A549 (cell line): ENCODE measurements at regions not wholly inside any gene's neighbourhood (a gene's known extent, or its start where the extent isn't known, plus 50 kb on each side); places are given as distances from the start of the nearest gene placed in this dataset.
A peak's percentile ranks its signal among the peaks of the same experiment; 100 is the strongest.

Experiments
- ATAC-seq, 2 experiments: fragments of 200-7000 bp in 1 of 2; fragments of >200 bp in 1 of 2; cut with Nextera tagmentation in 1 of 2; cut with Tn5 transposase in 1 of 2; 3 replicates each; pipeline versions ENCODE4 v1.8.0 to v1.9.1; 2018 to 2020; ENCODE audit warnings: mild to moderate bottlenecking in 1 of 2, moderate library complexity in 1 of 2
- CTCF ChIA-PET: fragments of 300-600 bp; sonication (Branson Sonifier 250); formaldehyde crosslinking; extraction: SDS; loops from one replicate; lab custom pipeline; 2021; ENCODE audit warnings: antibody characterized with exemption, inconsistent platforms; lab: Yijun Ruan, JAX
- POLR2A ChIA-PET: fragments of 350-600 bp; formaldehyde crosslinking; extraction: SDS; loops from one replicate; lab custom pipeline; 2021; ENCODE audit warnings: antibody characterized with exemption, inconsistent platforms; lab: Yijun Ruan, JAX
- DNase-seq, 2 experiments: peaks; one replicate each; pipeline versions ENCODE4 v3.0.0 to v3.0.0-alpha.2; 2011 to 2016; ENCODE audit warnings: low read depth in 1 of 2, low spot score in 1 of 2
- FAIRE-seq: peaks from 2 replicates; lab custom pipeline; 2011; peaks lifted over from hg19 to GRCh38; lab: Jason Lieb, UNC
- H3K27ac ChIP-seq, 2 experiments: fragments of >200 bp; sonication (Bioruptor Twin); formaldehyde crosslinking; 3 replicates each; pipeline ENCODE4 v1.5.1; 2016 to 2017
- H3K4me1 ChIP-seq: fragments of >200 bp; sonication (Bioruptor Twin); formaldehyde crosslinking; 3 replicates; pipeline ENCODE4 v1.6.1; 2016
- H3K4me2 ChIP-seq: fragments of >200 bp; sonication (Bioruptor Twin); formaldehyde crosslinking; 3 replicates; pipeline ENCODE4 v1.6.1; 2016
- H3K4me3 ChIP-seq: fragments of >200 bp; sonication (Bioruptor Twin); formaldehyde crosslinking; 3 replicates; pipeline ENCODE4 v1.5.1; 2016
- H3K9me3 ChIP-seq: fragments of >200 bp; sonication (Bioruptor Twin); formaldehyde crosslinking; 3 replicates; pipeline ENCODE4 v1.6.1; 2016
- ATOH8 ChIP-seq: fragments of 250-450 bp; sonication (Bioruptor Pico); IDR thresholded peaks from 2 replicates; pipeline ENCODE4 v1.5.0; 2020; ENCODE audit warnings: low read depth, mild to moderate bottlenecking, moderate library complexity
- BCL3 ChIP-seq: fragments of >200 bp; sonication (Bioruptor Twin); formaldehyde crosslinking; IDR thresholded peaks from 3 replicates; pipeline ENCODE4 v1.6.1; 2016
- CBX2 ChIP-seq: fragments of 200-600 bp; sonication (generic); IDR thresholded peaks from 2 replicates; pipeline ENCODE4 v1.6.1; 2016; ENCODE audit warnings: low read depth, mild to moderate bottlenecking, borderline replicate concordance
- CHD4 ChIP-seq: fragments of 200-600 bp; sonication (generic); IDR thresholded peaks from 2 replicates; pipeline ENCODE4 v1.6.1; 2016; ENCODE audit warnings: antibody characterized with exemption, mild to moderate bottlenecking, borderline replicate concordance
- E2F6 ChIP-seq: IDR thresholded peaks from 2 replicates; pipeline ENCODE4 v1.6.1; 2012; ENCODE audit warnings: low read depth, borderline replicate concordance
- EHMT2 ChIP-seq: fragments of 200-600 bp; sonication (generic); IDR thresholded peaks from 2 replicates; pipeline ENCODE4 v1.6.1; 2016; ENCODE audit warnings: antibody characterized with exemption, low read depth, mild to moderate bottlenecking, moderate library complexity
- EP300 ChIP-seq, 2 experiments: fragments of >200 bp; sonication (Bioruptor Twin); formaldehyde crosslinking; IDR thresholded peaks; 2 replicates in 1 of 2; 3 replicates in 1 of 2; pipeline ENCODE4 v1.6.1; 2016 to 2017
- HDAC2 ChIP-seq: fragments of 200-600 bp; sonication (generic); IDR thresholded peaks from 2 replicates; pipeline ENCODE4 v1.6.1; 2016
- HOXB5 ChIP-seq: fragments of 250-450 bp; sonication (Bioruptor Pico); IDR thresholded peaks from 2 replicates; pipeline ENCODE4 v1.5.0; 2020; ENCODE audit warnings: mild to moderate bottlenecking, moderate library complexity
- JUNB ChIP-seq: fragments of >200 bp; sonication (Bioruptor Twin); formaldehyde crosslinking; IDR thresholded peaks from 2 replicates; pipeline ENCODE4 v1.6.1; 2016
- MAFK ChIP-seq: fragments of 450-650 bp; IDR thresholded peaks from 2 replicates; pipeline ENCODE4 v1.6.1; 2014; ENCODE audit not compliant: partially characterized antibody
- NPAS2 ChIP-seq: fragments of 250-450 bp; sonication (Bioruptor Pico); IDR thresholded peaks from 2 replicates; pipeline ENCODE4 v1.8.0; 2022; ENCODE audit warnings: mild to moderate bottlenecking, moderate library complexity, borderline replicate concordance
- RAD21 ChIP-seq, 2 experiments: fragments of >200 bp in 1 of 2; sonication (Bioruptor Twin) in 1 of 2; formaldehyde crosslinking in 1 of 2; IDR thresholded peaks in 1 of 2; conservative IDR thresholded peaks in 1 of 2; 2 replicates in 1 of 2; 3 replicates in 1 of 2; pipeline ENCODE4 v1.6.1; 2012 to 2018; ENCODE audit warnings: inconsistent platforms in 1 of 2
- REST ChIP-seq: fragments of 200-600 bp; sonication (generic); IDR thresholded peaks from 2 replicates; pipeline ENCODE4 v1.6.1; 2016; ENCODE audit warnings: antibody characterized with exemption, mild to moderate bottlenecking, moderate library complexity
- RFX5 ChIP-seq: fragments of 450-650 bp; IDR thresholded peaks from 2 replicates; pipeline ENCODE4 v1.7.1; 2014; ENCODE audit warnings: antibody characterized with exemption, mild to moderate bottlenecking, moderate library complexity
- SMC3 ChIP-seq: fragments of >200 bp; sonication (Bioruptor Twin); formaldehyde crosslinking; IDR thresholded peaks from 3 replicates; pipeline ENCODE4 v1.6.1; 2018; ENCODE audit warnings: inconsistent platforms
- TFCP2L1 ChIP-seq: fragments of 250-450 bp; sonication (Bioruptor Pico); IDR thresholded peaks from 2 replicates; pipeline ENCODE4 v1.5.0; 2021; ENCODE audit warnings: mild to moderate bottlenecking
- ZC3H11A ChIP-seq: fragments of 450-650 bp; IDR thresholded peaks from 2 replicates; pipeline ENCODE4 v1.6.1; 2014; ENCODE audit warnings: antibody characterized with exemption, mild to moderate bottlenecking
- WGBS: methylation state at CpG from one replicate; pipeline ENCODE4 v1.1.6; 2017; ENCODE audit errors: missing lambda C conversion rate; 5-methylcytosine and 5-hydroxymethylcytosine counted together
- TF ChIP-seq, protein P1 (sequence below): IDR thresholded peaks from 2 replicates; pipeline ENCODE4 v1.6.1; 2012

DNA sequence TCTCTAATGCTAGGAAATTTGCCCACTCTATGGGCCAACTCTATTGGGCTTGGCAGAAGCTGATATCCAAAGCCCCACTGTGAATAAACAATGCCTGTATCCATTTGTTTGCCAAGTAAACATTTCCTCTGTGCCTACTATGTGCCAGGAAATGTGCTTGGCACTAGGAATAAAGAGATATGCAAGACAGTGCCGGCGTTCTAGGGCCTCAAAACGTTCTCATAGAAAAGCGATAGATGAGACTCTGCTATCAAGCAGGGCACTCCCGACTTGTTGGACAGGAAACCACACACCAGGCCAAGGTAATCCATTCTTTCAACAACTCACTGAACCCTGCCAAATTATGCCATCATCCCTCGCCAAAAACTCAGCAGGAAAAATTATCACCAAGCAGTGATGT lies 196.7 kb downstream of the IPMK start:
- Histone ChIP-seq H3K4me2 (no peak overlapping the region), H3K4me3 (no peak overlapping the region), H3K9me3 (no peaks in the 10 kb centered on the region), H3K4me1 (no peaks in the 10 kb centered on the region), H3K27ac (no peak overlapping the region)
- ATAC-seq (no peak; a peak in 1 of 6 replicates), FAIRE-seq (no peak), DNase-seq (no peak)
- CTCF ChIA-PET: interaction anchor here (1.0 to 3.7 kb wide), 3 partner anchors 82 to 490 kb away, joined by 4 to 25 read pairs (median 4); no protein-coding TSS in a partner anchor
- no peak for TF ChIP-seq HOXB5
- no peak for TF ChIP-seq JUNB
- no peak for TF ChIP-seq ZC3H11A
- TF ChIP-seq, protein P1, sequence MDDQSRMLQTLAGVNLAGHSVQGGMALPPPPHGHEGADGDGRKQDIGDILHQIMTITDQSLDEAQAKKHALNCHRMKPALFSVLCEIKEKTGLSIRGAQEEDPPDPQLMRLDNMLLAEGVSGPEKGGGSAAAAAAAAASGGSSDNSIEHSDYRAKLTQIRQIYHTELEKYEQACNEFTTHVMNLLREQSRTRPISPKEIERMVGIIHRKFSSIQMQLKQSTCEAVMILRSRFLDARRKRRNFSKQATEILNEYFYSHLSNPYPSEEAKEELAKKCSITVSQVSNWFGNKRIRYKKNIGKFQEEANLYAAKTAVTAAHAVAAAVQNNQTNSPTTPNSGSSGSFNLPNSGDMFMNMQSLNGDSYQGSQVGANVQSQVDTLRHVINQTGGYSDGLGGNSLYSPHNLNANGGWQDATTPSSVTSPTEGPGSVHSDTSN: no peak
- no peak for TF ChIP-seq REST
- WGBS: 63% methylated on average over 6 of the region's 6 CpGs
- POLR2A ChIA-PET: no interaction called here

- CTCF ChIA-PET: interaction anchor here (1.0 to 3.7 kb wide), 2 partner anchors 351 to 488 kb away, joined by 4 to 25 read pairs; no protein-coding TSS in a partner anchor
- no peak for TF ChIP-seq RAD21 (conservative IDR thresholded peaks at IDR 0.05 in 1 of 2, IDR thresholded peaks at IDR 0.05 in 1 of 2)
- TF ChIP-seq EP300 (IDR thresholded peaks at IDR 0.05): no peak
- TF ChIP-seq RFX5: no peak
- no peak for TF ChIP-seq E2F6
- TF ChIP-seq JUNB: no peak
- TF ChIP-seq TFCP2L1: no peak
- no peak for TF ChIP-seq ZC3H11A
- no peak for TF ChIP-seq HDAC2
- TF ChIP-seq CHD4: no peak
- TF ChIP-seq ATOH8: no peak
- TF ChIP-seq BCL3: no peak
- no peak overlapping the region for H3K4me2 ChIP-seq
- 77% methylated on average over 2 of the region's 2 CpGs for WGBS
- H3K4me3 ChIP-seq: no peak overlapping the region
- DNase-seq (no peak), FAIRE-seq (no peak), ATAC-seq (no peak)
- no peaks in the 10 kb centered on the region for H3K9me3 ChIP-seq
- H3K4me1 ChIP-seq: peaks cover 7% of the 10 kb centered on the region
- no peak overlapping the region for H3K27ac ChIP-seq
- POLR2A ChIA-PET: no interaction called here
These were observed 198.9 kb downstream of the IPMK start for GRCh38 chr10:58068809-58069208.

DNA sequence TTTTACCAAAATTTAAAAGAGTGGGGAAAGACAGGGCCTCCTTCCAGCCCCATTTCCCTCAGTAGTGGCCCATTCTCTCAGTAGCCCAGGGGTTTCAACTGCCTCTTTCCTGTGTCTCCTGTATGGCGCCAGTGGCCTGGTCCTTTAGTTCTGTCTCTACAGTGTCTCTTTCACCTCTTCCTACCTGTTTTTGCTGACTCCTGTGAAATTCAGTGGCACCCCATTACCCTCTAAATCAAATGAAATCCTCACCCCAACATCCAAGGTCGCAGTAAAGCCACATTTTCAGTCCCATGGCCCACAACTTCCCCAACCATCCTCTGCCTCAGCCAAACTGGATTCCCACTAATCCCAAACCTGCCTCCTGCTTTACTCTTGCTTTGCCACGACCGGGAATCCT lies 200.7 kb downstream of the IPMK start:
- no peak overlapping the region for H3K27ac ChIP-seq
- POLR2A ChIA-PET: no interaction called here

More for the DNA sequence above, 200.7 kb downstream of the IPMK start:
- no peaks in the 10 kb centered on the region for H3K9me3 ChIP-seq
- no peak for DNase-seq
- FAIRE-seq: no peak
- WGBS: 52% methylated on average over 3 of the region's 4 CpGs
- H3K4me1 ChIP-seq: peaks cover 7% of the 10 kb centered on the region
- TF ChIP-seq CBX2: no peak
- TF ChIP-seq SMC3: no peak
- no peak for TF ChIP-seq NPAS2 (CRISPR knock-in tag)
- TF ChIP-seq EP300 (IDR thresholded peaks at IDR 0.05): no peak
- TF ChIP-seq MAFK: peak; percentile 83
- no peak for TF ChIP-seq EHMT2
- no peak for ATAC-seq
- H3K4me2 ChIP-seq: no peak overlapping the region
- no peak overlapping the region for H3K4me3 ChIP-seq
- CTCF ChIA-PET: interaction anchor here (1.0 to 3.4 kb wide), 4 partner anchors 85 to 727 kb away, joined by 3 to 22 read pairs (median 15); no protein-coding TSS in a partner anchor
